GM13977 (cell line): ENCODE measurements at regions not wholly inside any gene's neighbourhood (a gene's known extent, or its start where the extent isn't known, plus 50 kb on each side); places are given as distances from the start of the nearest gene placed in this dataset.

Experiments used
- DNase-seq: peaks from one replicate; pipeline ENCODE4 v3.0.0; 2012; ENCODE audit warnings: low spot score
- CTCF ChIP-seq: IDR thresholded peaks from 2 replicates; pipeline ENCODE4 v1.5.1; 2012; ENCODE audit warnings: mild to moderate bottlenecking, control low read depth; ENCODE audit not compliant: insufficient read depth; ENCODE audit errors: extremely low read depth, missing control alignments
- in situ Hi-C: fragments of 300-500 bp; cut with MboI; formaldehyde crosslinking; loops from one replicate; pipeline ENCODE4 v1.12.0; 2022; ENCODE audit warnings: low sequenced_read_pairs, low pct_unique_long_range_greater_than_20kb, mixed read lengths, inconsistent platforms; ENCODE audit not compliant: unreplicated experiment

- DNase-seq = no peak
- TF ChIP-seq CTCF = no peak
- in situ Hi-C loops = loop anchor here (25.0 kb wide), 1 partner anchor 391 kb away; a partner anchor contains a TSS
These were observed 1334.0 kb downstream of the TBC1D22A start for GRCh38 chr22:48096411-48096810.

GRCh38 chr22:48093981-48094380 is 1331.5 kb downstream of the TBC1D22A start:
- in situ Hi-C loops = loop anchor here (25.0 kb wide), 1 partner anchor 393 kb away; a partner anchor contains a TSS
- DNase-seq = no peak
- TF ChIP-seq CTCF = no peak

GRCh38 chr22:48092866-48093265 is 1330.4 kb downstream of the TBC1D22A start:
- TF ChIP-seq CTCF = no peak
- DNase-seq = no peak
- in situ Hi-C loops = loop anchor here (25.0 kb wide), 1 partner anchor 394 kb away; a partner anchor contains a TSS

GRCh38 chr22:48091656-48092223 is 1329.3 kb downstream of the TBC1D22A start:
- in situ Hi-C loops = loop anchor here (25.0 kb wide), 1 partner anchor 396 kb away; a partner anchor contains a TSS
- no peak for DNase-seq
- TF ChIP-seq CTCF = no peak

- in situ Hi-C loops = loop anchor here (25.0 kb wide), 1 partner anchor 396 kb away; a partner anchor contains a TSS
- DNase-seq = no peak
- TF ChIP-seq CTCF = no peak
These were observed 1328.7 kb downstream of the TBC1D22A start for GRCh38 chr22:48091060-48091650.

- no peak for DNase-seq
- in situ Hi-C loops = loop anchor here (25.0 kb wide), 1 partner anchor 397 kb away; a partner anchor contains a TSS
- no peak for TF ChIP-seq CTCF
These were observed 1327.9 kb downstream of the TBC1D22A start for GRCh38 chr22:48090332-48090672.
